ENCODE measurements at regions not wholly inside any gene's neighbourhood (a gene's known extent, or its start where the extent isn't known, plus 50 kb on each side); places are given as distances from the start of the nearest gene placed in this dataset.

DNA sequence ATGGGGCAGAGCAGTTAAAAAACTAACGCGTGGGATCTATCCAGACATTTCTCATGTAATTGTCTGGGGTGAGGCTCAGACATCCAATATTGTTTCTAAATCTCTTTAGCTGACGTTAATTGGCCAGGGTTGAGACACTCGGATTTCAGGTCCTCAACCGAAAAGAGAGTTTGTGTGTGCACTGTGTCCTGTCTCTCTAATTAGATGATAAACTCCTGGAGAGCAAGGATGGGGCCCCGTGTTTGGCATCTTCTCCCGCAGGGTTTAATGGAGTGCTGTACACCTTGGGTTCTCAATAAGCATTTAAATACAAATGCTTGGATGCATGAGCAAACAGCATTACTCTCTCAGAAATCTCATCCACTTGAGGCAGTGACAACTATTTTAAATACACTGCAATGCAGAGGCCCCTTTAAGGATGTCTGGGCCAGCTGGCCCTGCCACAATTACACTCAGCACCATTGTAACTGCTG lies 139.6 kb downstream of the MTX3 start:
- no peaks in the 10 kb centered on the region for H3K79me2 ChIP-seq (ENCODE audit: control insufficient read depth in 1 of 2, insufficient read depth in 2 of 2, low read length in 2 of 2)
- CTCF ChIA-PET (ENCODE audit: partially characterized antibody), result interaction anchor here (1.9 kb wide), 2 partner anchors 22 to 77 kb away, joined by 4 to 5 read pairs; no protein-coding TSS in a partner anchor
- TF ChIP-seq SP4 (IDR thresholded peaks at IDR 0.05; ENCODE audit: low read length), result no peak

More for the DNA sequence above, 139.6 kb downstream of the MTX3 start:
- POLR2A ChIA-PET (ENCODE audit: partially characterized antibody), result no interaction called here
- FAIRE-seq (no peak), DNase-seq (ENCODE audit: low read depth in 1 of 2, low spot score in 2 of 2) (no peak)
- no peak overlapping the region for H2BK12ac ChIP-seq (ENCODE audit: low read depth, low read length)
- H3K79me1 ChIP-seq (ENCODE audit: low read depth, low read length), result no peaks in the 10 kb centered on the region
- H3K9ac ChIP-seq (replicated peaks in 1 of 4; ENCODE audit: extremely low read depth in 1 of 4, low read depth in 3 of 4, low read length in 3 of 4), result no peak overlapping the region; a peak in 1 of 7 replicates
- H2BK5ac ChIP-seq (ENCODE audit: low read depth, low read length), result no peak overlapping the region
- no peak overlapping the region for H2BK120ac ChIP-seq (replicated peaks; ENCODE audit: low read depth, low read length)
- H3K9me3 ChIP-seq (ENCODE audit: insufficient read depth in 2 of 2, low read depth in 1 of 2, low read length in 1 of 2), result no peaks in the 10 kb centered on the region
- no peak overlapping the region for H3K14ac ChIP-seq (ENCODE audit: insufficient read length)
- no peak overlapping the region for H2AK5ac ChIP-seq (ENCODE audit: low read depth, low read length)
- H3K4ac ChIP-seq (replicated peaks; ENCODE audit: insufficient read length, low read depth, low read length), result no peak overlapping the region
- no peak overlapping the region for H4K5ac ChIP-seq (ENCODE audit: insufficient read length, low read depth, low read length)
- no peak overlapping the region for H3K4me2 ChIP-seq (ENCODE audit: insufficient read depth in 1 of 2, low read depth in 2 of 2, low read length in 2 of 2)
- H4K91ac ChIP-seq (replicated peaks; ENCODE audit: insufficient read length, low read length), result no peak overlapping the region
- H3K23ac ChIP-seq (ENCODE audit: insufficient read length), result no peak overlapping the region
- H3K27me3 ChIP-seq (replicated peaks in 1 of 4; ENCODE audit: control insufficient read depth in 3 of 4, extremely low read depth in 1 of 4, insufficient read depth in 3 of 4, low read length in 3 of 4), result no peaks in the 10 kb centered on the region
- no peaks in the 10 kb centered on the region for H3K4me1 ChIP-seq (replicated peaks in 1 of 4; ENCODE audit: control insufficient read depth in 3 of 4, insufficient read depth in 4 of 4, low read length in 3 of 4)
- no peaks in the 10 kb centered on the region for H3K23me2 ChIP-seq (ENCODE audit: low read depth, low read length)
- H3K18ac ChIP-seq (ENCODE audit: extremely low read depth, low read length), result no peak overlapping the region
- no peak overlapping the region for H3K4me3 ChIP-seq (ENCODE audit: extremely low read depth in 1 of 4, insufficient read depth in 2 of 4, low read depth in 3 of 4, low read length in 4 of 4)
- no peak overlapping the region for H2BK15ac ChIP-seq (ENCODE audit: low read length)
- H3K36me3 ChIP-seq (ENCODE audit: control insufficient read depth in 2 of 4, insufficient read depth in 4 of 4, low read length in 3 of 4), result no peaks in the 10 kb centered on the region
- H2AFZ ChIP-seq (ENCODE audit: low read length), result no peak overlapping the region
- no peak overlapping the region for H4K8ac ChIP-seq (ENCODE audit: extremely low read depth, insufficient read depth, low read length)
- no peak overlapping the region for H2BK20ac ChIP-seq (ENCODE audit: low read length)
- no peak overlapping the region for H3K27ac ChIP-seq (ENCODE audit: low read depth, low read length)
- H4K20me1 ChIP-seq (replicated peaks in 1 of 2; ENCODE audit: control insufficient read depth in 1 of 2, insufficient read depth in 2 of 2, low read length in 2 of 2), result no peaks in the 10 kb centered on the region
- H3K56ac ChIP-seq (replicated peaks; ENCODE audit: insufficient read length, low read depth, low read length), result no peak overlapping the region
- WGBS, 2 experiments (ENCODE audit: extremely low coverage in 1 of 2, insufficient coverage in 1 of 2, insufficient read length in 1 of 2, insufficient replicate concordance in 2 of 2, low coverage in 1 of 2, low lambda C conversion rate in 2 of 2, missing lambda C conversion rate in 1 of 2), result 91% methylated on average over 7 of the region's 7 CpGs; no CpG with 5 or more reads in 1 of the 2 experiments
